Glutamatergic neuron (in vitro differentiated cells): ENCODE measurements at regions not wholly inside any gene's neighbourhood (a gene's known extent, or its start where the extent isn't known, plus 50 kb on each side); places are given as distances from the start of the nearest gene placed in this dataset.
"Not testable (repeated sequence)": the region's sequence is repeated elsewhere in the genome, so short reads cannot be mapped to it uniquely, and the experiment has no call there.

Experiments used
- DNase-seq: peaks from one replicate; pipeline ENCODE4 v3.0.0; 2022
- H3K27ac Mint-ChIP-seq: one replicate; pipeline ENCODE4 v1.8.0; 2020; ENCODE audit warnings: mild to moderate bottlenecking, mixed read lengths, inconsistent platforms; ENCODE audit not compliant: unreplicated experiment
- H3K27me3 Mint-ChIP-seq: one replicate; pipeline ENCODE4 v1.8.0; 2020; ENCODE audit warnings: mild to moderate bottlenecking, moderate library complexity, mixed read lengths, inconsistent platforms; ENCODE audit not compliant: unreplicated experiment
- H3K36me3 Mint-ChIP-seq: one replicate; pipeline ENCODE4 v1.8.0; 2020; ENCODE audit warnings: mild to moderate bottlenecking, mixed read lengths, inconsistent platforms; ENCODE audit not compliant: unreplicated experiment
- H3K4me1 Mint-ChIP-seq: one replicate; pipeline ENCODE4 v1.8.0; 2020; ENCODE audit warnings: mild to moderate bottlenecking, low read depth, mixed read lengths, inconsistent platforms; ENCODE audit not compliant: unreplicated experiment
- H3K4me3 Mint-ChIP-seq: one replicate; pipeline ENCODE4 v1.8.0; 2020; ENCODE audit warnings: mild to moderate bottlenecking, mixed read lengths, inconsistent platforms; ENCODE audit not compliant: unreplicated experiment
- H3K9me3 Mint-ChIP-seq: one replicate; pipeline ENCODE4 v1.8.0; 2020; ENCODE audit warnings: mild to moderate bottlenecking, moderate library complexity, mixed read lengths, inconsistent platforms; ENCODE audit not compliant: unreplicated experiment

DNA sequence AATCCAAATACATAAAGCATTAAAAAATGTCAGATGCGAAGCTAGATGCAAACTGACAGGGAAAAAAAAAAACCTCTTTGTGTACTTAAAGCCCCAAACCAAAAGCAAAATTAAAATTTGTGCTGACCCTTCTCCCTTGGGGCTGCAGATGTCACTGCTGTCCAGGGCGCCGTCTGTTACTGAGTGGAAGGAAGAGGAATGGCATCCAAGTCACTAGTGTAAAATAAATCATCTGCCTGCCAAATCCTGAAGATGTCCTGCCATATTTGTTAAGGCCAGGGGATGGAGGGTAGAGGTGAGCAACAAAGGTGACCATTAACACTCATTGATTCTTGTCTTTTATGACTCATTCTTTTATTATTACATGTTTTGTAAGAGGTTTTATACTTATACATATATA is 126.6 kb upstream of the ERV3-1 start:
- not testable (repeated sequence) for DNase-seq, H3K27ac Mint-ChIP-seq, H3K4me3 Mint-ChIP-seq, H3K4me1 Mint-ChIP-seq, H3K9me3 Mint-ChIP-seq, H3K36me3 Mint-ChIP-seq, H3K27me3 Mint-ChIP-seq

DNA sequence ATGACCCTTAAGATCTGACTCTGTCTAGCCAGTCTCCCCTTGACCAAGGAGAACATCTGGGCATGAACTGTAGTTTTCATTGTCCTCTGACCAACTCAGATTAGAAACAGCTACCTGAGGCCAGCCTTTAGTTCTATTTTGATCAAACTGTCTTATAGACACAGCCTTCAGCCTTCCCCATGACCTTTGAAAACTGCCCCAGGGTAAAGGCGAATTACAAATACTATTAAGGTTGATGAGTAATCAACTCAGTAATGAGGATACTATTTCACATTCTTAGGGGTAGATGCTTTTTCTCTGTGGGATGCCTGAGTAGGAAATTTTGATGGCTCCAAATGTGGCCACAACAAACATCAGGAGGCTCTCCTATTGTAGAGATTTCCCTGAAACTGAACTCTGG is 125.8 kb upstream of the ERV3-1 start:
- H3K27me3 Mint-ChIP-seq, H3K4me3 Mint-ChIP-seq, H3K36me3 Mint-ChIP-seq, H3K4me1 Mint-ChIP-seq, DNase-seq, H3K9me3 Mint-ChIP-seq, H3K27ac Mint-ChIP-seq: not testable (repeated sequence)

DNA sequence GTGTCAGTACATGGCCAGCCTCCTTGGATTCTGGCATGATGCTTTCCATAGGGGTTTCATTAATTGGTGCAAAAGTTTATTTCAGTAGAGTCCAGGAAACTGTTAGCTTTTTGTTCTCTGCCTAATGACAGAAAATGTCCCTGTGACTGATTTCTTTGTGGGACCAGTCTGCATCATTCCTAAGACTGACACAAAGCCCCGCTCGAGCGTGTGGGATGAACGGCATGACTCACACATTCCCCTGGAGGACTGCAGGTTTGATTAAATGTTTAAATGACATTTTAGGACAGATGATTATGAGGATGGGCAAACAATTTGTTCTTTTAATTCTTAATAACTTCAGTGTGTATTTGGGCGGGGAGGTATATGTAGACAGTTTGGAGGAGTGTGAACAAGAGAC is 120.9 kb upstream of the ERV3-1 start:
- H3K27me3 Mint-ChIP-seq, H3K9me3 Mint-ChIP-seq, H3K36me3 Mint-ChIP-seq, H3K4me3 Mint-ChIP-seq, DNase-seq, H3K4me1 Mint-ChIP-seq, H3K27ac Mint-ChIP-seq: not testable (repeated sequence)

DNA sequence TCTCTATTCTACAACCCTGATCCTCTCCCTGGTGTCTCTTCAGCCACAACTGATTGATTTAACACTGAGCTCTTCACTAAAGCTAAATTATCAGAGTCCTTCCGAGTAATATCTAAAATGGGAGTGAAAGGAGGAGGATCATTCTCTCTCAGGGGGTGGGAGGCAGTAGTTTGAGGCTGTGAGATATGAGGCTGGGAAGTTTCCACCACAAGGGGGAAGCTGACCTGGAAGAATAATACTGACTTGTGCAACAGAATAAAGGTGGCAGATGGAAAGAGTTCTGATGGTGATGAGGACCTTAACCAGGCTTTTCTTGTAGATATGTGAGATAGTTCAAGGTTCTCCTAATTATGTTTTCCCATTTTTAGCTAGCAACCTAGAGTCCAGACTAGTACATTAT is 118.1 kb upstream of the ERV3-1 start:
- not testable (repeated sequence) for H3K9me3 Mint-ChIP-seq, H3K4me3 Mint-ChIP-seq, H3K36me3 Mint-ChIP-seq, DNase-seq, H3K4me1 Mint-ChIP-seq, H3K27ac Mint-ChIP-seq, H3K27me3 Mint-ChIP-seq

DNA sequence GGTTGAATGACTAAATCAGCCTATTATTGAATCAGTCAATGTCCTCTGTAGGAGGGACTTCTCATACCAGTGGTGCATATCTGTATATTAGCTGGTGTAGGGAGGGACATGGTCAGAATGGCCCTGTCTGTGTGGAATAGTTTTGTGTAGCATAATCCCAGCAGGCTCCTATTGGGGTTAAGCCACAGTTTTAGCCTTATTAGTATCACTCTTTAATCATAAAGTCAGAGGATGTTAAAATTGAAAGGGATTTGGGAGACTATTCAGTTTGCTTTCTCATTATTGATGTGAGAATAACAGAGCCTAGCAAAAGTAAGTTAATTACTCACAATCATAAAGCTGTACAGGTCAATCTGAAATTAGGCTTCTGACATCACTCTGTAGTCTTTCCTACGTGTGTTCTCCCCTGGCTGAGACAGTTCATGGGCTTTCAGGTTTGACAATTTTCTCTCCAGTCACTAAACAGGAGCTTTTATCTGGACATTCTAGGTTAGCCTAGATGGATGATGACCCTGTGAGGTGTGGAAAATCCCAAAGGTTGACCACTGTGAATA is 99.2 kb upstream of the ERV3-1 start:
- not testable (repeated sequence) for DNase-seq, H3K4me1 Mint-ChIP-seq, H3K9me3 Mint-ChIP-seq, H3K4me3 Mint-ChIP-seq, H3K27me3 Mint-ChIP-seq, H3K36me3 Mint-ChIP-seq, H3K27ac Mint-ChIP-seq

DNA sequence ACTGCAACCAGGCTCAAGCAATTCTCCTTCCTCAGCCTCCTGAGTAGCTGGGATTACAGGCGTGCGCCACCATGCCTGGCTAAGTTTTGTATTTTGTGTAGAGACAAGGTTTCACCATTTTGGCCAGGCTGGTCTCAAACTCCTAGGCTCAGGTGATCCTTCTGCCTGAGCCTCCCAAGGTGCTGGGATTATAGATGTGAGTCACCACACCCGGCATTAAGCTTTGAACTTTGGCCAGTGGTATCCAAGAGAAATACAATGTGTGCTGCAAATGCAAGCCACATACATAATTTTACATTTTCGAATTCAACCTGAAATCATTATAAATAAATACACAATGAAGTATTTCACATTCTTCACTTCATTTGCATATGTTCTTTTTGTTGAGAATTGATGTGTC is 94.0 kb upstream of the ERV3-1 start:
- not testable (repeated sequence) for H3K4me3 Mint-ChIP-seq, DNase-seq, H3K4me1 Mint-ChIP-seq, H3K27me3 Mint-ChIP-seq, H3K36me3 Mint-ChIP-seq, H3K27ac Mint-ChIP-seq, H3K9me3 Mint-ChIP-seq

DNA sequence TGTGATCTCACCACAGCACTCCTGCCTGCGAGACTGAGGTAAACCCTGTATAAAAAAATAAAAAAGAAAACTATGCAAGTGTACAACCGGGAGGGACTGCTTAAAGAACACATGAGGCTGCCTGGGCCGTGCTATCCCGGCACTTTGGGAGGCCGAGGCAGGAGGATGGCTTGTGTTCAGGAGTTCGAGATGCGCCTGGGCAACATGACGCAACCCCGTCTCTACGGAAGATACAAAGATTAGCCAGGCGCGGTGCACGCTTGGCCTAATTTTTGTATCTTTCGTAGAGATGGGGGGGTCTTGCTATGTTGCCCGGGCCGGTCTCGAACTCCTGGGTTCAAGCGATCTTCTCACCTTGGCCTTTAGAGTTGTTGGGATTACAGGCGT is 75.2 kb upstream of the ERV3-1 start:
- peak overlapping the region; percentile 80 for H3K4me3 Mint-ChIP-seq
- not testable (repeated sequence) for H3K27me3 Mint-ChIP-seq

DNA sequence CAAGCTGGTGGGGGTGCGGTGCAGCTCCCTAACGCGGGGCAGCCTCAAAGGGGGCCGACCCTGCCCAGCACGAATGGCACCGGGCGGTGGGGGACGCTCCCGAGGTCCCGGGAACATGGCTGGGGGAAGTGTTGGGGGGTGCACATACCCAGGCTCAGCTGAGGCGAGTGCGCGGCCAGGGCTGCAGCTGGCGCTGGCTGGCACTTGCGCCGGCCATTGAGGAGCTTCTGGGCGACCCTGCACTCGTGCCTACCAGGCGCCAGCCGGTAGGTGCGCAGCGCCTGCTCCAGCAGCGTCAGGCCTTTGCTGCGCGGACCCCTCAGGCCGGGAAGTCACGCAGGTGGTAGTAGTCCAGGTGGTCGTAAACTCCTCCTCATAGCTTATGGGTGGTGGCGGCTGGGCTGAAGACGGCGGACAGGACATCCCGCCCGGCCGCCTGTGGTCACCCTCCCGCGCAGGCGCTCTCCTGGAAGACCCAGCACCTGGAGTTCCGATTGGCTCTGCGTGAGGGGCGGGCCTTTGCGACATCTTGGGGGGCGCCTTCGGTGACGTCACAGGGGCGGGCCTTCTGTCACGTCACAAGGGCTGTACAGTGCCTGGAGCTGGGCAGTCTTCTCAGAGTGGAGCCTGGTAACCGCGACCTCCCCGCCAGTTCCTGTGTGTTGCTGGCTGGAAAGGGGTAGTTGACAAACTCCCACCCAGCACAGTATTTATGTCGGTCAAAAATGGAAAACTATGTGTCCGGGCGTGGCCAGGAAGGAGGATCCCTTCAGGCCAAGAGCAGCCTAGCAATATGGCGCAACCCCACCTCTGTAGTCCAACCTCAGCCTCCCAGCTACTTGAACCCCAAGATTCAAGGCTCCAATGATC is 74.5 kb upstream of the ERV3-1 start:
- not testable (repeated sequence) for H3K9me3 Mint-ChIP-seq, H3K36me3 Mint-ChIP-seq, H3K4me1 Mint-ChIP-seq, H3K27me3 Mint-ChIP-seq
- H3K27ac Mint-ChIP-seq: peak overlapping the region; percentile 70
- H3K4me3 Mint-ChIP-seq: peak overlapping the region; percentile 80
- peak; percentile 93 for DNase-seq

More for the DNA sequence above, 75.2 kb upstream of the ERV3-1 start:
- H3K9me3 Mint-ChIP-seq, DNase-seq, H3K27ac Mint-ChIP-seq, H3K36me3 Mint-ChIP-seq, H3K4me1 Mint-ChIP-seq: not testable (repeated sequence)

DNA sequence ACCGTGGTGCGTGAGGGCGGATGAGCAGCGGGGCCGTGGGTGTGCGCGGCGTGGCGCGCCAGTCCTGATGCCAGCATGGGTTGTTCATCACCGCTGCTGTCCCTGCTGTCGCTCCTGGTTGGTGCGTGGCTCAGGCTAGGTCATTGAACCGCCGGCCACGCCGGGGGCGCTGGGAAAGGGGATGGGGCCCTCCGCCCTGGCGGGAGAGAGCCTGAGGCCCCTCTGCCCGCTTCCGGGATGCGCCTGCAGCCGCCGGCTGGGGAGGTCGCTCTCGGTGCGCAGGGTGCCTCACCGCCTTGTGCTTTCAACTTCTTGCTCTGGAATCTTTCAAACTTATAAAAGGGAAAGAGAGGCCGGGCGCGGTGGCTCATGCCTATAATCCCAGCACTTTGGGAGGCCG is 68.5 kb upstream of the ERV3-1 start:
- not testable (repeated sequence) for H3K27me3 Mint-ChIP-seq, H3K9me3 Mint-ChIP-seq, H3K36me3 Mint-ChIP-seq, H3K27ac Mint-ChIP-seq, H3K4me3 Mint-ChIP-seq, DNase-seq, H3K4me1 Mint-ChIP-seq

DNA sequence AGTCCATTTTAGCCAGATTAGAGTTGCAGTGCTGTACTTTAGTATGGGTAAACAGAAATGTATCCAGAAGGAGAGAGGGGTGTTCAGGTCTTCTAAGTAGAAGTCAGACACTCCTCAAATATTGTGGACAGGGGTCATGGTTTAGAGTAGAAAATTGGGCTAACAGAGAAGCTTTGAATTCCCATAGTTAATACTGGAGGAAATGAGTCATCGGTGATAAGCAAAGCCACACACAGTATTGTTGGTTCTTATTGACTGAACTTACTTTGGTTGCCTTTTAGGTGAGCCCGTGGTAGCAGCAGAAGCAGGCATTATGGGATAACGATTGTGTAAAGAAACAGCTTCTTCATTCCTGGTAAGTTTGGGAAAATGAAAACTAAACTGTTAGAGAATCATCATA is 66.7 kb upstream of the ERV3-1 start:
- H3K4me3 Mint-ChIP-seq, H3K27me3 Mint-ChIP-seq, H3K4me1 Mint-ChIP-seq, DNase-seq, H3K27ac Mint-ChIP-seq, H3K9me3 Mint-ChIP-seq, H3K36me3 Mint-ChIP-seq: not testable (repeated sequence)

DNA sequence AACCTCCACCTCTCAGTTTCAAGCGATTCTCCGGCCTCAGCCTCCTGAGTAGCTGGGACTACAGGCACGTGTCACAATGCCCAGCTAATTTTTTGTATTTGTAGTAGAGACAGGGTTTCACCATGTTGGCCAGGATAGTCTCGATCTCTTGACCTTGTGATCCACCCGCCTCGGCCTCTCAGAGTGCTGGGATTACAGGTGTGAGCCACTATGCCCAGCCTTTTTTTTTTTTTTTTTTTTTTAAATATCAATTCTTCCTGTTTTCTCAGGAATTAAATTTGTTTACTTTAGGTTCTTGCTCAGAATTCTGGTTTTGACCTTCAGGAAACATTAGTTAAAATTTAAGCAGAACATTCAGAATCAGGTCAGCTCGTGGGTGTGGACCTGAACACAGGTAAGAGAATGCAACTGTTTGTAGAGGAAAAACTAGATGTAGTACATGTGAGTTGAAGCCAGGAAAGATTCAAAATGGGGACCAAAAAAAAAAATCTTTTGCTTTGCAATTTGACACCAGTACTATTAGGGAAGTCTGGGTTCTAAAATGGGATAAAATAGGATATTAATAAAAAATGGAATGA is 65.5 kb upstream of the ERV3-1 start:
- H3K27ac Mint-ChIP-seq, H3K4me1 Mint-ChIP-seq, H3K4me3 Mint-ChIP-seq, H3K36me3 Mint-ChIP-seq, H3K27me3 Mint-ChIP-seq, DNase-seq, H3K9me3 Mint-ChIP-seq: not testable (repeated sequence)

DNA sequence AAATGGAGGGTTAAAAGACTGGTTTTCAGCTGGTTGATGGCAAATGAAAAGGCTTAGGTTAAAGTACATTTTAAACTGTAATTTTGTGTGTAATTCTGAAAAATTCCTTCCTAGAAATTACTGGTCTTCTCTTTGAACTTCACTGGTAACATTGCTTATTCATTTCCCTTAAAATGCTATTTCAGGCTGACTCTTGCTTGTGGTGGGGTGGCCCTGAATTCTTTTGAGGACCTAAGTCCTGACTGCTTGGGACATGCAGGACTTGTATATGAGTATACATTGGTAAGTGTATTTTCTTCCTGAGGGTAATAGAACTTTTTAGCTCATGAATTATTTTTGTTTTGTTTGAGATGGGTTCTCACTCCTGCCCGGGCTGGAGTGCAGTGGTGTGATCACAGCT is 63.0 kb upstream of the ERV3-1 start:
- H3K4me3 Mint-ChIP-seq, H3K9me3 Mint-ChIP-seq, H3K27me3 Mint-ChIP-seq, H3K36me3 Mint-ChIP-seq, DNase-seq, H3K27ac Mint-ChIP-seq, H3K4me1 Mint-ChIP-seq: not testable (repeated sequence)
